CD14-positive monocyte (primary cell): ENCODE measurements at regions not wholly inside any gene's neighbourhood (a gene's known extent, or its start where the extent isn't known, plus 50 kb on each side); places are given as distances from the start of the nearest gene placed in this dataset.

ENCODE experiments used
- DNase-seq, 3 donors: peaks; one replicate each; pipeline ENCODE4 v3.0.0-alpha.2; 2011 to 2022
- H2AFZ ChIP-seq: 2 replicates; pipeline ENCODE4 v1.6.0; 2012; ENCODE audit warnings: mild to moderate bottlenecking, low read depth, low read length, inconsistent platforms; ENCODE audit not compliant: insufficient read depth, poor library complexity, severe bottlenecking
- H3K27ac ChIP-seq, 2 donors: 1 replicate in 1 of 2; 2 replicates in 1 of 2; pipeline ENCODE4 v1.5.1; 2012 to 2013; ENCODE audit warnings: low read length in 2 of 2, control low read depth in 1 of 2, inconsistent platforms in 1 of 2, low read depth in 1 of 2, mild to moderate bottlenecking in 1 of 2
- H3K27me3 ChIP-seq, 2 donors: one replicate each; pipeline versions ENCODE4 v1.6.0 to v1.6.1; 2011 to 2013; ENCODE audit warnings: low read length in 2 of 2; ENCODE audit not compliant: control insufficient read depth in 2 of 2, insufficient read depth in 2 of 2
- H3K36me3 ChIP-seq, 2 donors: replicated peaks in 1 of 2; 1 replicate in 1 of 2; 2 replicates in 1 of 2; pipeline versions ENCODE4 v1.5.1 to v1.6.1; 2012 to 2013; ENCODE audit warnings: low read length in 2 of 2, control low read depth in 1 of 2, inconsistent platforms in 1 of 2, mild to moderate bottlenecking in 1 of 2; ENCODE audit not compliant: insufficient read depth in 2 of 2, control insufficient read depth in 1 of 2
- H3K4me1 ChIP-seq, 2 donors: 1 replicate in 1 of 2; 2 replicates in 1 of 2; pipeline versions ENCODE4 v1.5.1 to v1.6.1; 2012 to 2013; ENCODE audit warnings: low read length in 2 of 2, control low read depth in 1 of 2, inconsistent platforms in 1 of 2, mild to moderate bottlenecking in 1 of 2, moderate library complexity in 1 of 2; ENCODE audit not compliant: insufficient read depth in 2 of 2, control insufficient read depth in 1 of 2
- H3K4me2 ChIP-seq: replicated peaks from 2 replicates; pipeline ENCODE3; 2012; ENCODE audit warnings: low read length, moderate library complexity, mild to moderate bottlenecking; ENCODE audit not compliant: poor library complexity, severe bottlenecking; ENCODE audit errors: extremely low read depth
- H3K4me3 ChIP-seq, 3 experiments: fragments of 200-600 bp in 1 of 3; sonication (generic) in 1 of 3; replicated peaks in 1 of 3; 1 replicate in 2 of 3; 2 replicates in 1 of 3; pipeline ENCODE4 v1.5.1; 2011 to 2013; ENCODE audit warnings: low read length in 3 of 3, mild to moderate bottlenecking in 3 of 3, control low read depth in 2 of 3, low read depth in 2 of 3, inconsistent platforms in 1 of 3, moderate library complexity in 1 of 3
- H3K79me2 ChIP-seq: 2 replicates; pipeline ENCODE4 v1.6.0; 2012; ENCODE audit warnings: mild to moderate bottlenecking, control low read depth, inconsistent platforms, low read length, moderate library complexity; ENCODE audit not compliant: insufficient read depth
- H3K9ac ChIP-seq: 2 replicates; pipeline ENCODE4 v1.6.0; 2017; ENCODE audit warnings: low read length, mild to moderate bottlenecking; ENCODE audit not compliant: insufficient read depth, poor library complexity, severe bottlenecking
- H3K9me3 ChIP-seq, 2 donors: replicated peaks in 1 of 2; 1 replicate in 1 of 2; 2 replicates in 1 of 2; pipeline versions ENCODE4 v1.5.1 to v1.6.1; 2012 to 2013; ENCODE audit warnings: low read length in 2 of 2, control low read depth in 1 of 2; ENCODE audit not compliant: control insufficient read depth in 1 of 2, insufficient read depth in 1 of 2
- H4K20me1 ChIP-seq: 2 replicates; pipeline ENCODE4 v1.6.0; 2012; ENCODE audit warnings: mild to moderate bottlenecking, low read length, control low read depth, moderate library complexity; ENCODE audit not compliant: insufficient read depth
- H3K27ac Mint-ChIP-seq, 7 donors: one replicate each; pipeline ENCODE4 v1.8.0; 2020; ENCODE audit warnings: mild to moderate bottlenecking in 7 of 7, mixed read lengths in 7 of 7, moderate library complexity in 6 of 7, inconsistent platforms in 2 of 7
- H3K27me3 Mint-ChIP-seq, 3 donors: one replicate each; pipeline ENCODE4 v1.8.0; 2021 to 2022; ENCODE audit warnings: low read depth in 3 of 3, mild to moderate bottlenecking in 3 of 3, mixed read lengths in 3 of 3, moderate library complexity in 3 of 3, inconsistent platforms in 1 of 3
- H3K36me3 Mint-ChIP-seq, 2 donors: one replicate each; pipeline ENCODE4 v1.8.0; 2020; ENCODE audit warnings: mixed read lengths in 2 of 2, inconsistent platforms in 1 of 2, mild to moderate bottlenecking in 1 of 2
- H3K4me1 Mint-ChIP-seq: one replicate; pipeline ENCODE4 v1.8.0; 2020; ENCODE audit warnings: mild to moderate bottlenecking, mixed read lengths
- H3K4me3 Mint-ChIP-seq, 2 donors: one replicate each; pipeline ENCODE4 v1.8.0; 2020; ENCODE audit warnings: mild to moderate bottlenecking in 2 of 2, mixed read lengths in 2 of 2, moderate library complexity in 1 of 2
- H3K9me3 Mint-ChIP-seq, 7 donors: one replicate each; pipeline ENCODE4 v1.8.0; 2020 to 2022; ENCODE audit warnings: mixed read lengths in 7 of 7, mild to moderate bottlenecking in 6 of 7, moderate library complexity in 6 of 7, inconsistent platforms in 2 of 7
- CTCF ChIP-seq: fragments of 200-600 bp; IDR thresholded peaks from one replicate; pipeline ENCODE4 v1.8.0; 2022; ENCODE audit warnings: antibody characterized with exemption, mild to moderate bottlenecking
- WGBS: methylation state at CpG from one replicate; pipeline ENCODE4 v1.1.5; 2013; ENCODE audit warnings: missing lambda C conversion rate; ENCODE audit not compliant: insufficient coverage; 5-methylcytosine and 5-hydroxymethylcytosine counted together
- intact Hi-C, 2 donors: fragments of 100-400 bp; cut with micrococcal nuclease; formaldehyde crosslinking; loops; one replicate each; pipeline versions ENCODE4 v1.15.0 to v1.15.1; 2023

DNA sequence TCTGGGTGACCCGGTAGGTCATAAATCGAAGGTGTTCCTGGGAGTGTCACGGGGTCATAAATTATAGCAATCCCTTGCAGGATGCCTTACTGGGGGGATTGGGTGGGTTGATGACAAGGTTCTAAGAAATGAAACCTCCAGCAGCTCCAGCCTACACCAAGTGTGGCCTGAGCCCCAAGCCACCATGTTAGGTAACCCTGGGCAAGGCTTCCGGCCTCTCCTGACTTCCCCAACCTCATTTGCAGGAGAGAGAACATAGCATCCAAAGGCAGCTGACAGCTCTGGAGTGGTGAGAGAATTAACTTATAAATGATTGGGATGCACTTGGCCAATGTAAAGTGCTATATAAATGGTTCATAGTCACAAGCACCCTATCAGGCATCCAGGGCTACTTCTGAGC is 52.8 kb upstream of the TMEM273 start:
- no peak for TF ChIP-seq CTCF
- Histone ChIP-seq H4K20me1 (no peaks in the 10 kb centered on the region), H3K4me1 (peaks cover 50 to 55% of the 10 kb centered on the region in 2 donors), H3K9me3 (no peaks in the 10 kb centered on the region), H2AFZ (no peak overlapping the region), H3K27ac (peak overlapping the region in 1 of 2 donors; percentile 71), H3K4me3 (peak overlapping the region in 1 of 3 experiments; percentile 36), H3K9ac (no peak overlapping the region), H3K79me2 (no peaks in the 10 kb centered on the region), H3K36me3 (no peaks in the 10 kb centered on the region), H3K27me3 (no peaks in the 10 kb centered on the region), H3K4me2 (peak overlapping the region; percentile 25)
- Mint-ChIP-seq H3K4me1 (peaks cover 54% of the 10 kb centered on the region), H3K4me3 (peak overlapping the region in 1 of 2 donors; percentile 72), H3K36me3 (no peaks in the 10 kb centered on the region), H3K27ac (peak overlapping the region in 5 of 7 donors; percentile 5 to 66 (median 30)), H3K27me3 (peaks cover 0 to 5% (median 0%) of the 10 kb centered on the region in 3 donors), H3K9me3 (peaks cover 0 to 3% (median 0%) of the 10 kb centered on the region in 7 donors)
- intact Hi-C loops = loop anchor here (2.0 to 5.0 kb wide), 3 partner anchors 41 to 71 kb away; no protein-coding TSS in a partner anchor
- peak; percentile 17 to 50 (median 45) for DNase-seq
- 17% methylated on average over 1 of the region's 4 CpGs for WGBS
